Retinal pigment epithelial cell (primary cell): ENCODE measurements at regions not wholly inside any gene's neighbourhood (a gene's known extent, or its start where the extent isn't known, plus 50 kb on each side); places are given as distances from the start of the nearest gene placed in this dataset.
A peak's percentile ranks its signal among the peaks of the same experiment; 100 is the strongest.

Source experiments
- DNase-seq: peaks from one replicate; pipeline ENCODE4 v3.0.0-alpha.2; 2010; ENCODE audit warnings: low read depth
- H3K4me3 ChIP-seq: 2 replicates; pipeline ENCODE4 v1.5.1; 2011; ENCODE audit warnings: mild to moderate bottlenecking, low read length, control low read depth, moderate library complexity
- CTCF ChIP-seq: conservative IDR thresholded peaks from 2 replicates; pipeline ENCODE4 v1.5.1; 2011; ENCODE audit warnings: low read depth, low read length, control low read depth, inconsistent platforms

- no peak for TF ChIP-seq CTCF
- DNase-seq, result no peak
- H3K4me3 ChIP-seq, result no peak overlapping the region
Measured at GRCh38 chr6:51090343-51090742, 271.7 kb downstream of the TFAP2B start.

- no peak overlapping the region for H3K4me3 ChIP-seq
- no peak for TF ChIP-seq CTCF
- DNase-seq, result no peak
Measured at GRCh38 chr6:51093871-51094270, 275.2 kb downstream of the TFAP2B start.

DNA sequence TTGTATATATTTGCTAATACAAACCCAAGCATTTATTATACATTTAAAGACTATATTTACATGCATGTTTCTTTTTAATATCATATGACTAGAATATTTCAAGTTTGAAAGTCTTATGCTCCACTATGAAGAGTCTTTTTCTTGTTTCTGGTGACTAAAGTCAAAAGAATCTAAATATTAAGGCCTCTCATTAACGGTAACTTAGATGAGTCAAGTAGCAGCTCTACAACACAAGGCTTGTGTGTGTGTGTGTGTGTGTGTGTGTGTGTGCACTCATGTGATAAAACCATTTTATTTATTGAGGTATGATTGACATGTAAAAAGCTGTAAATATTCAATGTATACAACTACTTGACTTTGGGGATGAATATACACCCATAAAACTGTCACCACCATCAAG, 275.6 kb downstream of the TFAP2B start:
- H3K4me3 ChIP-seq, result no peak overlapping the region
- peak; percentile 16 for DNase-seq
- no peak for TF ChIP-seq CTCF

DNA sequence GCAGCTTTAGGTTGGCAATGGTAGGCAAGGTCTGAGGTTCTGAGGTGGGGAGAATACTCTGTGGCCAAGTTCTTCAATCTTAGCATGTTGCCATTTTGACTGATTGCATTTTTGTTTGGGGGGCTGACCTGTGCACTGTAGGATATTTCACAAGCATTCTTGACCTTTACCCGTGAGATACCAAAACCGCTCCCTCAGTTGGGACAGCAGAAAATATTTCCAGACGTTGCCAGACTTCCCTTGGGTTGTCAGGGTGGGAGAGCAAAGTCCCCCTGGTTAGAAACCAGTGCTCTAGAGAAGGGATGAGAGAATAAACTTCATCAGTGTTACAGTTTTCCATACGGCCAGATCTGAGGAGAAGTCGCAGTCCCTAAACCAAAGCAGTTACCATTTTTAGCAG, 279.6 kb downstream of the TFAP2B start:
- no peak for TF ChIP-seq CTCF
- DNase-seq, result no peak

DNA sequence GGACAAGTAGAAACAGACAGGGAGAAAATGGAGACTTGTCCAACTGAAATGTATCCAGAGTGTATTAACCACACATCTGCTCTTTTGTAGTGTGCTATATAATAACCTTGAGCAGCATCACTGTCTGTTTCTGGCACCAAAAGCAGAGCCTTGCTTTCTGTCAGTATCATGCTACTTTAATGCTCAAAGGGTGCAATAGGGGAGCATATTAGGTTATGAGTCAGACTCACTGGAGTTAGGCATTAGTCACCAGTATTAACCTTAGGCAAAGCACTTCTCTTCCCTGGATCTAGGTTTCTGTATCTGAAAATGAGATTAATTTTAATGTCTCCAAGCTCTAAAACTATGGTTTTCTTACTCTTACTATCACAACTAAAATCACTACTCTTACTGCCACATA, 280.1 kb downstream of the TFAP2B start:
- no peak for TF ChIP-seq CTCF
- H3K4me3 ChIP-seq, result no peak overlapping the region
- DNase-seq, result peak; percentile 12

More for the DNA sequence above, 279.6 kb downstream of the TFAP2B start:
- H3K4me3 ChIP-seq, result no peak overlapping the region

GRCh38 chr6:51099201-51099600, 280.5 kb downstream of the TFAP2B start:
- TF ChIP-seq CTCF, result no peak
- DNase-seq, result no peak
- H3K4me3 ChIP-seq, result no peak overlapping the region

DNA sequence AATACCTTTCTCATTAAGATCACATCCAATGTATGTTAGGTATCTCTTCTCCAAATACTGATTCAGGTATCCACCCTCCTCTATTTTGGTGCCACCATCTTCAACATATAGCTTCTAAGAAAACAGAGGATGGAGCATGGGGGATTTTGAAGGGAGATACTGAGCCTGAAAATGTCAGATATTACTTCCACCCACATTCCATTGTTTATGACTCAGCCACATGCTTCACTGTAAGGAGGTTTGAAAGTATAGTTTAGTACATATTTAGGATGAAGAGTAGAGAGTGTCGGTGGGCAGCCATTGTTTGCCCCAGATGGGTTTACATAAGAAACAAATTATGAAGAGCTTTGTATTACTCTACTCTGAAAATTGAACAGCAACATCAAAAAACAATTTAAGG, 286.7 kb downstream of the TFAP2B start:
- no peak for DNase-seq
- TF ChIP-seq CTCF, result no peak
- no peak overlapping the region for H3K4me3 ChIP-seq
